Stomach (tissue), 4 donors: ENCODE measurements at regions not wholly inside any gene's neighbourhood (a gene's known extent, or its start where the extent isn't known, plus 50 kb on each side); places are given as distances from the start of the nearest gene placed in this dataset.

Experiments used
- CTCF ChIP-seq, 7 experiments: fragments of 450-650 bp in 4 of 7; fragments of 200-600 bp in 3 of 7; sonication (generic) in 3 of 7; IDR thresholded peaks; one replicate each; pipeline ENCODE4 v1.5.1; 2016 to 2019; ENCODE audit warnings: antibody characterized with exemption in 7 of 7, control low read depth in 2 of 7, mild to moderate bottlenecking in 1 of 7
- POLR2AphosphoS5 ChIP-seq, 3 donors: sonication (generic); formaldehyde crosslinking; IDR thresholded peaks; one replicate each; pipeline ENCODE4 v1.6.1; 2016; ENCODE audit warnings: antibody characterized with exemption in 3 of 3

GRCh38 chr10:9003122-9003521 lies 948.6 kb downstream of the GATA3 start:
- TF ChIP-seq CTCF (IDR thresholded peaks at IDR 0.05) (no peak), POLR2AphosphoS5 (IDR thresholded peaks at IDR 0.05) (no peak)
